ENCODE measurements at regions not wholly inside any gene's neighbourhood (a gene's known extent, or its start where the extent isn't known, plus 50 kb on each side); places are given as distances from the start of the nearest gene placed in this dataset.

DNA sequence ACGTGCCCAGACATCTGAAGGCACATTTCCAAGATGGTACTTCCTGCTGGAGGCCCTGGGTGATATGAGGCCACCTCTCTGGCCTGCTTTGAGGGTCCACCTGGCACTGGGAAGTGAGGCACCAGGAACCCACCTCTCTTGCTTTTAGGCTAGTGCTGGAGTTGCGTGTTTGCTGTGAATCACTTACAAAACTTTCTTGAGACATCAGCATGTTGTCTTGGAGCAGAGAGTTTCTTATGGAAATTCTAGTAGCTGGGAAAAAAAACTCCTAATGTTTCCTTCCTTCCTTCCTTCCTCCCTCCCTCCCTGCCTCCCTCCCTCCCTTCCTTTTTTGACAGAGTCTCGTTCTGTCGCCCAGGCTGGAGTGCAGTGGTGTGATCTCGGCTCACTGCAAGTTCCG lies 341.3 kb downstream of the MIAT start:
- H3K4me3 ChIP-seq (ENCODE audit: low read depth, low read length), result no peak overlapping the region
- H3K27ac ChIP-seq (ENCODE audit: low read depth), result no peak overlapping the region
- DNase-seq (ENCODE audit: extremely low spot score), result no peak
- H3K4me1 ChIP-seq (ENCODE audit: insufficient read depth), result no peaks in the 10 kb centered on the region
- 38% methylated on average over 6 of the region's 6 CpGs for WGBS
- H3K36me3 ChIP-seq (ENCODE audit: insufficient read depth), result no peaks in the 10 kb centered on the region

DNA sequence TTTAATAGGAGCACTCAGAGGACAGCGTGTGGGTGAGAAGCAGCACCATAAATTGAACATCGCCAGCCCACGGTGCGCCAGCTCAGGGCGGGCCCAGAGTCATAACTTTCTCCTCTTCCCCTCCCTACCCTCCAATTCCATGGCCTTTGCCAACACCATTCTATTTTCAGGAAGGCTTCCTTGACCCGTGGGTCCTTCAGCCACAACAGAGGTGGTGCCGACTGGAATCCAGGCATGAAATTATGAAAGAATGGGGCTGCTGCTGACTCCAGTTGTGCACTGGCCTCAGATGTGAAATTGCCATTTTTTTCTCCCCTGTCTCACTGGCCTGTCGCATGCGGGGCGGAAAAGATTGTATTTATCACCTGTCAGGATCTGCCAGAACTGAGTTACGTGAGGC lies 345.9 kb downstream of the MIAT start:
- H3K4me1 ChIP-seq (ENCODE audit: insufficient read depth), result no peaks in the 10 kb centered on the region
- H3K27ac ChIP-seq (ENCODE audit: low read depth), result no peak overlapping the region
- H3K36me3 ChIP-seq (ENCODE audit: insufficient read depth), result no peaks in the 10 kb centered on the region
- no peak overlapping the region for H3K4me3 ChIP-seq (ENCODE audit: low read depth, low read length)
- WGBS, result 77% methylated on average over 11 of the region's 11 CpGs
- no peak for DNase-seq (ENCODE audit: extremely low spot score)

DNA sequence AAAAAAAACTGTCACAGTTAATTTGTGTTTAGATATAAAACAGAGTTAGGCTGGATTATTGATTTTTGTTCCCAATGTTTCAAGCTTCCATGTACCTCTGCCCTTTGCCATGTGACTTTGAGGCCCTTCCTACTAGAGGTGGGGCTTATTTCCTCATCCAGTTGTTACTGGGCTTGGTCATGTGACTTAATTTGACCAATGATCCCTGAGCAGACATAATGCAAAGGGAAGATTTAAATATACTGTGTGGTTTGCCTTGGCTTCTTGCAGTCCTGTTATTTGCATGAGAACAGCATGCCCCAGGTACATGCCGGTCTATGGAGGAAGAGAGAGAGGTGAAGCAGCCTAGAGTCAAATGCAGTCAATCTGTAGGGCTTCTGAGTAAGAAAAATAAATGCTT lies 347.0 kb downstream of the MIAT start:
- DNase-seq (ENCODE audit: extremely low spot score), result no peak
- no peaks in the 10 kb centered on the region for H3K36me3 ChIP-seq (ENCODE audit: insufficient read depth)
- no peak overlapping the region for H3K4me3 ChIP-seq (ENCODE audit: low read depth, low read length)
- H3K27ac ChIP-seq (ENCODE audit: low read depth), result no peak overlapping the region
- H3K4me1 ChIP-seq (ENCODE audit: insufficient read depth), result no peaks in the 10 kb centered on the region
- WGBS, result 27% methylated on average over 1 of the region's 1 CpG

DNA sequence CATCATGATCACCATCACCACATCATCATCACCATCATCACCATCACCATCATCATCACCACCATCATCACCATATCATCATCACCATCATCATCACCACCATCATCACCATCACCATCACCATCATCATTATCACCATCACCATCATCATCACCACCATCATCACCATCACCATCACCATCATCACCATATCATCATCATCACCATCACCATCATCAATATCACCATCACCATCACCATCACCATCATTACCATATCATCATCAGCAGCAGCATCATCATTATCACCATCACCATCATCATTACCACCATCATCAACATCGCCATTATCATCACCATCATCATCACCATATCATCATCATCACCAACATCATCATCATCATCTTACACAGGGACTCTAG lies 351.1 kb downstream of the MIAT start:
- Histone ChIP-seq H3K36me3 (ENCODE audit: insufficient read depth) (no peaks in the 10 kb centered on the region), H3K4me1 (ENCODE audit: insufficient read depth) (no peaks in the 10 kb centered on the region), H3K4me3 (ENCODE audit: low read depth, low read length) (no peak overlapping the region), H3K27ac (ENCODE audit: low read depth) (no peak overlapping the region)
- WGBS, result 83% methylated on average over 1 of the region's 1 CpG
- DNase-seq (ENCODE audit: extremely low spot score), result no peak

DNA sequence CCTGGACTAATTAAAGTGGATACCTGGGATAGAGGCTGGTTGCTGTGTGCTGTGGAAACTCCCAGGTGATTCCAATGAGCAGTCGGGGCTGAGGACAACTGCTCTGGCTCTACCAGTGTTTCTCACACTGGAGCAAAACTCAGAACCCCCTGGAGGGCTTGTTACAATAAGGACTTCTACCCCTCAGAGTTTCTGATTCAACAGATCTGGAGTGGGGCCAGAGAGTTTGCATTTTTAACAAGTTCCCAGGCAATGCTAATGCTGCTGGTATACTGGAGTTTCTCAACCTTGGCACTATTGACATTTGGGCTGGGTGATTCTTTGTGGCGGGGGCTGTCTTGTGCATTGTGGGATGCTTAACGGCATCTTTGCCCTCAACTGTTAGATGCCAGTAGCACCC lies 353.7 kb downstream of the MIAT start:
- no peak for DNase-seq (ENCODE audit: extremely low spot score)
- Histone ChIP-seq H3K4me3 (ENCODE audit: low read depth, low read length) (no peak overlapping the region), H3K4me1 (ENCODE audit: insufficient read depth) (no peaks in the 10 kb centered on the region), H3K36me3 (ENCODE audit: insufficient read depth) (no peaks in the 10 kb centered on the region), H3K27ac (ENCODE audit: low read depth) (no peak overlapping the region)
- 78% methylated on average over 3 of the region's 3 CpGs for WGBS

DNA sequence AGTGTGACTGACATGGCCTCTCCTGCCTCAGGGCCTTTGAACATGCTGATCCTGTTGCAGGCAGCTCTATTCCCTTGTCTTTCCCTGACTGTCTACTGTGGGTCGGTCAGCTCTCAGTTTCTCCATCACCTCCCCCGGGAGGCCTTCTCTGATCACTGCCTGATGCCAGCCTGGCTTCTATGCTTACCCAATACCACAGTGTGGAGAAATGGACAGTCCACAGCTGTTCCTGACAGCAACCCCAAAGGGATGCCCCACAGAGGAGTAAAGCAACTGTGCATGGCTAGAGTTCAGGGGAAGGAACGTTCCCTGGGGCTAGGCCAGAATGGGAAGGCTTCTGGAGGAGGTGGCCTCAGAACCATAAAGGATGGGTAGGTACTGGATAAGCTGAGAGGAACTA lies 354.3 kb downstream of the MIAT start:
- no peaks in the 10 kb centered on the region for H3K36me3 ChIP-seq (ENCODE audit: insufficient read depth)
- H3K4me1 ChIP-seq (ENCODE audit: insufficient read depth), result no peaks in the 10 kb centered on the region
- no peak overlapping the region for H3K27ac ChIP-seq (ENCODE audit: low read depth)
- no peak for DNase-seq (ENCODE audit: extremely low spot score)
- no peak overlapping the region for H3K4me3 ChIP-seq (ENCODE audit: low read depth, low read length)
- 75% methylated on average over 3 of the region's 3 CpGs for whole genome bisulfite sequencing

DNA sequence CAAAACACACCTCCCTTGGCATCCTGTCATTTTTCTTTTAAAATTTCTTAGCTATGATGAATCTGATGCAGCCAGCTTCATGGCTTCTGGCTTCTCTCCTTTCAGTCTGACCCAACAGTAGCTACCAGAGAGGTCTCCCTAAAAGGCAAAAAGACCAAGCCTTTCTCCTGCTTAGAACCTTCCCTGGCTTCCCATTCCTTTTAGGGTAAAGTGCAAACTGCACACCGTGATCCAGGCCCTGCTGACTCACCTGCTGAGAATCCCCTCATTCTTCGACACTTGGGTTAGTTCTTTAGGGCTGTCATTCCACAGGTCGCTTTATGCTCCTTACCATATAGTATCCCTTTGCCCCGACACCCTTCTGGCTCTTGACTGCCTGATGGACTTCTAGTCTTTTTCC lies 362.4 kb downstream of the MIAT start:
- Histone ChIP-seq H3K4me1 (ENCODE audit: insufficient read depth) (no peaks in the 10 kb centered on the region), H3K27ac (ENCODE audit: low read depth) (no peak overlapping the region), H3K36me3 (ENCODE audit: insufficient read depth) (no peaks in the 10 kb centered on the region), H3K4me3 (ENCODE audit: low read depth, low read length) (no peak overlapping the region)
- no peak for DNase-seq (ENCODE audit: extremely low spot score)
- 61% methylated on average over 4 of the region's 4 CpGs for WGBS

DNA sequence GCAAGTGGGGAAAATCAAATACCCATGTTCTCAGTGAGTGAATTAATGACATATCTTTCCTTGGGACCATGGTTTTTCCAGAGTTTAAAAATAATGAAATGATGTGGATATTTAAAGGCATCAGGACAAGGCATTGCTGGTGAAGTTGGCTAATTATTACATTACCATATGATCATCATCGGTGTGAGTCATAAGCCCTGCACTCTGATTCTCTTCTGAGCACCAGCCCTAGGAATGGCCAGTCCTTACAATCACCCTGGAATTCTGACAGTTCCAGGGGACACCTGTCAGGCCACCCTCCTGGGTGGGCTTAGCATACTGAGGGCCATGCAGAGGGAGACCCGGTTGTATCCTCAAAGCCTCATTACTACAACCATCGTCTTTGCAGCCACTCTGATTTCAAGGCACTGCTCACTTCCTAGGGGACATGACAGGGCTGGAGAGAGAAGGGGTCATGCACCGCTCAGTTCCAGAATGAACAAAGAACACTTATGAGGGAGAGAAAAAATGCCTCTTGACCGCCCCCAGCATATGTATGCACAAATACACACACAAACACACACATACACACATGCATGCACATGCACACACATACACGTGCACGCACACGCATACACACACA lies 365.0 kb downstream of the MIAT start:
- 81% methylated on average over 8 of the region's 8 CpGs for WGBS
- H3K27ac ChIP-seq (ENCODE audit: low read depth), result no peak overlapping the region
- no peak for DNase-seq (ENCODE audit: extremely low spot score)
- H3K36me3 ChIP-seq (ENCODE audit: insufficient read depth), result no peaks in the 10 kb centered on the region
- H3K4me3 ChIP-seq (ENCODE audit: low read depth, low read length), result no peak overlapping the region
- H3K4me1 ChIP-seq (ENCODE audit: insufficient read depth), result no peaks in the 10 kb centered on the region

DNA sequence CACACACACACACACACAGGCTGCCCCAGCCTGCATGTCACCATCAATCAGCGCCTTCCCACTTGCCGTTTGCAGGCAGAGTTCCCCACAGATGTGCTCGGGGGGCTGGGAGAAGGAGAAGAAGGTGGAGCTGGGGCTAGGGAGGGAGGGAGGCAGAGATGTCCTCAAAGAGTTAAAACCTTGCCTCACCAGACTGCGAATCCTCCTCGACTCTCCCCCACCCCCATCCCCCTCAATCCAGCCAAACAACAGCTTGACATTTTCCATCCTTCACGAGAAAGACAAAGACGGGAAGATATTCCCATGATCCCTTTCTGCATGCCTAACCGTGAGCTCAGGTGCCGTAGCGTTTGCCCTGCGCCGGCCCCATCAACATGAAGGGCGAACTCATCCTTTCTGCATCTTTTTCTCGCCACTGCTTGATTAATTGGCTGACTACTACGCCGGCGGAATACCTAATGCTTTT lies 365.5 kb downstream of the MIAT start:
- no peak overlapping the region for H3K27ac ChIP-seq (ENCODE audit: low read depth)
- H3K4me1 ChIP-seq (ENCODE audit: insufficient read depth), result no peaks in the 10 kb centered on the region
- no peaks in the 10 kb centered on the region for H3K36me3 ChIP-seq (ENCODE audit: insufficient read depth)
- no peak for DNase-seq (ENCODE audit: extremely low spot score)
- H3K4me3 ChIP-seq (ENCODE audit: low read depth, low read length), result no peak overlapping the region
- 37% methylated on average over 17 of the region's 17 CpGs for WGBS

DNA sequence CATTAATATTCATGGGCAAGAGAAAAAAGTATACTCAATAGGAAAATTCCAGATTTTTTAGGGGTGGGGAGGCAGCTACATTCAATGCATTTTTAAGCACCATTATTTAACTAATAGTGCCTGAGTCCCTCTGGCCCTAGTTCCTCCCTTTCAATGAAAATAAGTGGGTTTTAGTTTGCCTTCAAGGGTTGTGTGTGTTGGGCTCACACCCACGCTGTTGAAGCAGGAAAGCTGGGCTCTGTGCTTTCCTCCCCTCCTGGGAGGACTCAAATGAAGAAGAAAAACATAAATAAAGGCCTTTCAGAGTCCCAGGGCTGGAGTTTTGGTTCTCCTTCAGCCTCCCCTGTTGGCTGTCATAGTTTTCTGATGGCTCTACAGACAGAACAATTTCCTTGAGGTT lies 366.2 kb downstream of the MIAT start:
- Histone ChIP-seq H3K36me3 (ENCODE audit: insufficient read depth) (no peaks in the 10 kb centered on the region), H3K4me1 (ENCODE audit: insufficient read depth) (no peaks in the 10 kb centered on the region), H3K27ac (ENCODE audit: low read depth) (no peak overlapping the region), H3K4me3 (ENCODE audit: low read depth, low read length) (no peak overlapping the region)
- DNase-seq (ENCODE audit: extremely low spot score), result no peak
- 22% methylated on average over 1 of the region's 1 CpG for WGBS

DNA sequence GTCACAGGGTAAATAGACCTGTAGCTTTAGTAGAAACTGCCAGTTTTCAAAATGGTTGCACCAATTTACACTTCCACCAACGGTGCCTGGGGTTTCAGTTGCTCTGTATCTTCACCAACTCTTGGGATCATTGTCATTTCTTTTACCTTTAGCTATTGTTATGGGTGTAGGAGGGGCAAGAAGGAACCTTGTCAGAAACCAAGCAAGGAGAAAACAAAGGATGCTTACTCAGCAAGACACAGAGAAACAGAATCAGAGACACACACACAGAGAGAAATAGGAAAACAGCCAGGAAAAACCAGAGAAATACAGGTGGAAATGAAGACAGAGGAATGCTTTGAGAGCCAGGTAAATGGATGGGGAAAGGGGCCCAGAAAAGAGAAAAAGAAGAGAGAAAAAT lies 367.6 kb downstream of the MIAT start:
- WGBS, result 49% methylated on average over 1 of the region's 1 CpG
- Histone ChIP-seq H3K4me3 (ENCODE audit: low read depth, low read length) (no peak overlapping the region), H3K27ac (ENCODE audit: low read depth) (no peak overlapping the region), H3K4me1 (ENCODE audit: insufficient read depth) (no peaks in the 10 kb centered on the region), H3K36me3 (ENCODE audit: insufficient read depth) (no peaks in the 10 kb centered on the region)
- no peak for DNase-seq (ENCODE audit: extremely low spot score)

DNA sequence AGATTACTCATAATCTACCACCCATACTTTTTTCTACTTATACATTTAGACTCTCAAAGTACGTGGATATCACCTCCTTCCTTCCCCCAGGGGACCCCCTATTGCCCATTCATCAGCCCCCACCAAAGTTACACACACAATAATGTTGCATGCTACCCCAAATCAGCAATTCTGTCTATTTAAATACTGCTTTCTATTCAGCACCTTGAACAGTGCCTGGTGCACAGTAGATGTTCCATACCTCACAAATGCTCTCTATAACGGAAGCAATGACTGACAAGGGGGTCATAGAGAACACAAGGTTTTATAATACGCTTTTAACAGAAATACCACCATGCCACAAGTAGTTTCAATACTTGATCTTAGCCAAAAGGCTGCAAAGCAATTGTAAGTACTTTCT lies 370.7 kb downstream of the MIAT start:
- H3K36me3 ChIP-seq (ENCODE audit: insufficient read depth), result no peaks in the 10 kb centered on the region
- WGBS, result 50% methylated on average over 3 of the region's 3 CpGs
- no peak for DNase-seq (ENCODE audit: extremely low spot score)
- H3K4me1 ChIP-seq (ENCODE audit: insufficient read depth), result no peaks in the 10 kb centered on the region
- no peak overlapping the region for H3K4me3 ChIP-seq (ENCODE audit: low read depth, low read length)
- H3K27ac ChIP-seq (ENCODE audit: low read depth), result no peak overlapping the region

DNA sequence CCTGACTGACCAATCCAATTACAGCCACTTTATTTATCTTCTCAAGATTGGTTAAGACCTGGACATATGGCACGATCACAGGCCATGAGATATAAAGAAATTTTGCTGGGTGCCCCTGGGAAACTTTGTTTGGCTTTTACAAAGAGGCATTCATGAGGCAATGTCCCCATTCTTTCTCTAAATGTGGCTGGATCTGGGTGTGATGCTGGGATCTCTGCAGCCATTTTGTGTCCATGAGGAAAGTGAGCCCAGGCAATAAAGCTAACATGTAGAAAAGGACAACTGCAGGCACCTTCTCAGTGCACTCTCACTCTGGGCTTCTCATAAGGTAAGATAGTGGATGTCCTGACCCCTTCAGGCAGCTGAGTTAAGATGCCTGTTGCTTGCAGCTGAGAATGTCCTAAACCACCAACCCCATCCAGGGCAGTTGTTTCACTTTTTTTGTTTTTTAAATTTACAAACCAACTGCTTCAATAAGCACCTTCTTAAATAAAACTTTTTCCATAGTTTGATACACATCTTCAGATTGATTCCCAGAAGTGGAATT lies 372.3 kb downstream of the MIAT start:
- 95% methylated on average over 1 of the region's 1 CpG for WGBS

DNA sequence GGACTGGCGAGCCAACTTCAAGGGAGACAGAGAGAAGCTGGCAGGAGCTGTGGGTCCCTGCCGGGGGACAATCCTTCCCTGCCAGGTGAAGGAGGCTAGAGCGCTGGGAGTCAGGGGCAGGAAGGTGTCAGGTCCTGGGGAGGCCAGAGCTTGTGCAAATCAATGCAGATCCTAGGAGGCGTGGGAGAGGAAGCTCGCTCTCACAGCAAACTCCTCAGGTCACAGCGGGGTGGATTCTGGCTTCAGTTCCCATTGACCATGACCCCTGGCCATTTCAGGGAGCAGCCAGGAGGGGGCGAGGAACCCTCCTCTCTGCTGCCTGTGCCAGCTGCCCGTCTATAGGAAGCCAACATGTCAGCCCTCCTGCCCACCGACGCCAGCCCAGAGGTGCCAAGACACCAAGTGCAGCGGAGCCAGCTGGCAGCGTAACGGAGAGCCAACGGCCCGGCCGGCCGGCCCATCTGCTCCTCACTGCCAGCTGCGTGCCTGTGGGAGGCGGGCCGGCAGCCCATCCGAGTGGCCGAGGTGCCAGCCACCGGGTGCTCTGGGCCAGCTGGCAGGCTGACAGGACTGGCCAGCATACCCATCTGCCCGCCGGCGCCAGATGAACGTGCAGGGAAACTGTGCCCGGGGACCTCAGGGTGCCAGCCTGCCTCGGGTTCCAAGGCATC lies 374.8 kb downstream of the MIAT start:
- 53% methylated on average over 29 of the region's 29 CpGs for WGBS
- H3K4me3 ChIP-seq (ENCODE audit: low read depth, low read length), result no peak overlapping the region
- no peaks in the 10 kb centered on the region for H3K36me3 ChIP-seq (ENCODE audit: insufficient read depth)
- no peak for DNase-seq (ENCODE audit: extremely low spot score)
- no peak overlapping the region for H3K27ac ChIP-seq (ENCODE audit: low read depth)
- H3K4me1 ChIP-seq (ENCODE audit: insufficient read depth), result no peaks in the 10 kb centered on the region

More for the DNA sequence above, 372.3 kb downstream of the MIAT start:
- Histone ChIP-seq H3K27ac (ENCODE audit: low read depth) (no peak overlapping the region), H3K36me3 (ENCODE audit: insufficient read depth) (no peaks in the 10 kb centered on the region), H3K4me3 (ENCODE audit: low read depth, low read length) (no peak overlapping the region), H3K4me1 (ENCODE audit: insufficient read depth) (no peaks in the 10 kb centered on the region)
- DNase-seq (ENCODE audit: extremely low spot score), result no peak
